ENCODE measurements at regions not wholly inside any gene's neighbourhood (a gene's known extent, or its start where the extent isn't known, plus 50 kb on each side); places are given as distances from the start of the nearest gene placed in this dataset.

DNA sequence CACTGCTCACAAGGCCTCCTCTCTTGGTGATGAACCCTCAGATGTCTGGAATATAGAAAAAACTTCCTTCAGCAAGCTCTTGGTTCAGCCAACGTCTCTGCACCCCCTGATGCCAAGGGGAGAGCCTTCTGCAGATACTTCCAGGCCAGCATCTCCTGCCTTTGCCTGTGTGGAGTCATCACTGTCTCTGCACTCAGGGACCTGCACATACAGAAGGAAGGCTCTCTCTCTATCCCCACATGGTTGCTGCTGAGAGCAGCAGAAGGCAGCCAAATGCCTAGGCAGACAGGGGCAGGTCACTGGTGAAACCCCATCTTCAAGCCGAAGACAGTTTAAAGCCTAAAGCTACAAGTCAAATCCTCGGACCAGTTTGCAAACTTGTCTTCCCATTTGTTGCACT, 137.6 kb downstream of the WDR11 start:
- Histone ChIP-seq H3K27me3 (ENCODE audit: control insufficient read depth, extremely low read depth, insufficient read depth, low read length) (no peaks in the 10 kb centered on the region), H3K4me3 (ENCODE audit: control insufficient read depth in 2 of 3, extremely low read depth in 1 of 3, insufficient read depth in 2 of 3, low read depth in 1 of 3, low read length in 3 of 3) (no peak overlapping the region), H3K36me3 (ENCODE audit: control insufficient read depth in 2 of 2, extremely low read depth in 1 of 2, insufficient read depth in 2 of 2, low read length in 2 of 2) (no peaks in the 10 kb centered on the region), H2AFZ (ENCODE audit: control insufficient read depth, low read length) (no peak overlapping the region), H3K9me3 (ENCODE audit: control insufficient read depth, low read depth, low read length) (no peaks in the 10 kb centered on the region), H4K20me1 (ENCODE audit: control insufficient read depth, extremely low read depth, insufficient read depth, low read length) (no peaks in the 10 kb centered on the region), H3K4me2 (ENCODE audit: control insufficient read depth, extremely low read depth, insufficient read depth, low read depth, low read length) (no peak overlapping the region), H3K27ac (ENCODE audit: control insufficient read depth, insufficient read depth, low read length) (no peak overlapping the region), H3K9ac (ENCODE audit: control insufficient read depth, extremely low read depth, insufficient read depth, low read length) (no peak overlapping the region), H3K79me2 (ENCODE audit: control insufficient read depth, insufficient read depth, low read length) (no peaks in the 10 kb centered on the region), H3K9me1 (ENCODE audit: control insufficient read depth, extremely low read depth, insufficient read depth, low read length) (no peaks in the 10 kb centered on the region), H3K4me1 (ENCODE audit: control insufficient read depth, extremely low read depth, insufficient read depth, low read length) (no peaks in the 10 kb centered on the region)
- no peak for FAIRE-seq
- dilution Hi-C loops (cut with MboI; ENCODE audit: extremely low pct_ligation_motif_present, low sequenced_read_pairs): no loop called here
- DNase-seq (ENCODE audit: low read depth, low spot score): no peak
- TF ChIP-seq CTCF (optimal IDR thresholded peaks at IDR 0.05 in 1 of 3, IDR thresholded peaks at IDR 0.05 in 1 of 3, conservative IDR thresholded peaks at IDR 0.05 in 1 of 3; ENCODE audit: extremely low read depth in 1 of 3, insufficient read depth in 2 of 3, low read length in 3 of 3): no peak
- no peak for TF ChIP-seq EZH2 (IDR thresholded peaks at IDR 0.05; ENCODE audit: low read length)

GRCh38 chr10:120989279-120989678, 138.1 kb downstream of the WDR11 start:
- DNase-seq (ENCODE audit: low read depth, low spot score) (no peak), FAIRE-seq (no peak)
- H3K79me2 ChIP-seq (ENCODE audit: control insufficient read depth, insufficient read depth, low read length): no peaks in the 10 kb centered on the region
- no peak overlapping the region for H3K4me2 ChIP-seq (ENCODE audit: control insufficient read depth, extremely low read depth, insufficient read depth, low read depth, low read length)
- no peak overlapping the region for H3K27ac ChIP-seq (ENCODE audit: control insufficient read depth, insufficient read depth, low read length)
- no peaks in the 10 kb centered on the region for H3K4me1 ChIP-seq (ENCODE audit: control insufficient read depth, extremely low read depth, insufficient read depth, low read length)
- no peak overlapping the region for H3K4me3 ChIP-seq (ENCODE audit: control insufficient read depth in 2 of 3, extremely low read depth in 1 of 3, insufficient read depth in 2 of 3, low read depth in 1 of 3, low read length in 3 of 3)
- H3K9ac ChIP-seq (ENCODE audit: control insufficient read depth, extremely low read depth, insufficient read depth, low read length): no peak overlapping the region
- H3K9me1 ChIP-seq (ENCODE audit: control insufficient read depth, extremely low read depth, insufficient read depth, low read length): no peaks in the 10 kb centered on the region
- dilution Hi-C loops (cut with MboI; ENCODE audit: extremely low pct_ligation_motif_present, low sequenced_read_pairs): no loop called here
- no peaks in the 10 kb centered on the region for H3K36me3 ChIP-seq (ENCODE audit: control insufficient read depth in 2 of 2, extremely low read depth in 1 of 2, insufficient read depth in 2 of 2, low read length in 2 of 2)
- no peaks in the 10 kb centered on the region for H4K20me1 ChIP-seq (ENCODE audit: control insufficient read depth, extremely low read depth, insufficient read depth, low read length)
- H3K9me3 ChIP-seq (ENCODE audit: control insufficient read depth, low read depth, low read length): no peaks in the 10 kb centered on the region
- no peak overlapping the region for H2AFZ ChIP-seq (ENCODE audit: control insufficient read depth, low read length)
- H3K27me3 ChIP-seq (ENCODE audit: control insufficient read depth, extremely low read depth, insufficient read depth, low read length): no peaks in the 10 kb centered on the region
- TF ChIP-seq CTCF (optimal IDR thresholded peaks at IDR 0.05 in 1 of 3, IDR thresholded peaks at IDR 0.05 in 1 of 3, conservative IDR thresholded peaks at IDR 0.05 in 1 of 3; ENCODE audit: extremely low read depth in 1 of 3, insufficient read depth in 2 of 3, low read length in 3 of 3) (no peak), EZH2 (IDR thresholded peaks at IDR 0.05; ENCODE audit: low read length) (no peak)
